ENCODE measurements at regions not wholly inside any gene's neighbourhood (a gene's known extent, or its start where the extent isn't known, plus 50 kb on each side); places are given as distances from the start of the nearest gene placed in this dataset.

DNA sequence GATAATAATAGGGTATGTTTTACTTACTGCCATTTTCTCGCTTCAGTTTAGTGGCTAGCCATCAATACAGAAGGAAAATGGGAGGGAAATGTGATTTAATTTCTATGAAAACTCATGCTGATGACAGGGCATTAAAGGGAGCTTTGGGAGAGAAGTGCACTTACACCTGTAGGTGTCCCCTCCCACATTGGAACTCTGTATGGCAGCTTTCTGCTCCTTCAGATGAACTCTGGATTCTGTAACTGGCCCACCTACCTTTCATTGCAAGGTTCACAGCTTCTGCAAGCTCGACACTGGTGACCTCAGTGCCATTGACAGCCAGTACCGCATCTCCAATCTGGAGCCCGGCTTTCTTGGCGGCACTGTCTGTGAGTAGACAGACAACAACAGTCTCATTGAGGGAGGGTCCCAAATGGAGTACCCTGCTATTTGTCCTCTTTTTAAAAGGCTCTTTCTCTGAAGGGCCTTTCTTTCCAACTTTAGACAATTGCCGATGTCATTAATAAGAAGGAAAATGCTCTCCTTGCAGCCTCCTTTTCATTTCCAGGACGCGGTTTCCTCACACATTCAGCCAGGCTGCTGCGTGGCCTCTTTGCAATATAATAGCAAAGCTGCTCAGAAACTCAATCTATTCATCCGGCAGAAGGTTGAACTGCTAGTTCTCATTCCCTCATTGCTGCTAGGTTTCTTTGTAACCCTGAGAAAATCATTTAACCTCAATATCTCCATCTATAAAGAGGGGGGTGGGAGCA is 63.6 kb downstream of the NUDT12 start:
- no peak for DNase-seq

DNA sequence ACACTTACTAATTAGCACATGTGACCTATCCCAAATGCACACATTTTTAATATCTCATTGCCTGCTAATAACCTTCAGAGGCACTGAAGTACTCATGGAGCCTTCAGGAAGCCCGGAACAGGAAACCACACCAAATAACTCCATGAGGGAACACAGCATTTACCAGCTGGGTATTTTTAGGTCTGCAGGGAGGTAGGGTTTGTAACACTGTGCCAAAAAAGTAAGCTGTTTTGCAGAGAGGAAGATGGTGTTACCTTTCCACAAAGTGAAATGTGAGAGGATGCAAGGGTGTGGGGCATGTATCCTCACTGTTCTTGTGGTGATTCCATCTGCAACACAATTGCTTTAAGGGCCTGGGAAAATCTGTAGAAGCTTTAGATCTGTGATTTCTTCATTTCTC is 64.4 kb downstream of the NUDT12 start:
- DNase-seq, result no peak

DNA sequence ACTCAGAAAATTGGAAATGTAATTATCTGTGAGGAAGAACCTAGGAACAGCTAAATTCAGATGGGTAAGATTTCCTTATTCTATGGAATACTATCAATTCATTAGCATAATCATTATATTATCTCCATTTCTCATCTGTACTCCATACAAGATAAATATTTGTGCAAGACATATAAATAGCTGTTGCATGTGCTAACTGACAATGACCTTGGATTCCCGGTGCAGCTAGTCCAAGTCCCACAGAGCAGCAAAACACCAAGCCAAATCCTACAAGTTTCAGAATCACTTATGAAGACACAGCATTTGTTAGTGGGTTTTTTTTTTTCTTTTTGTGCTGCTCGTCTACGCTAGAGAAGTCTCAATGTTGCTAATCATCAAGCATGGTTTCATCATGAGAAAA is 64.8 kb downstream of the NUDT12 start:
- no peak for DNase-seq

DNA sequence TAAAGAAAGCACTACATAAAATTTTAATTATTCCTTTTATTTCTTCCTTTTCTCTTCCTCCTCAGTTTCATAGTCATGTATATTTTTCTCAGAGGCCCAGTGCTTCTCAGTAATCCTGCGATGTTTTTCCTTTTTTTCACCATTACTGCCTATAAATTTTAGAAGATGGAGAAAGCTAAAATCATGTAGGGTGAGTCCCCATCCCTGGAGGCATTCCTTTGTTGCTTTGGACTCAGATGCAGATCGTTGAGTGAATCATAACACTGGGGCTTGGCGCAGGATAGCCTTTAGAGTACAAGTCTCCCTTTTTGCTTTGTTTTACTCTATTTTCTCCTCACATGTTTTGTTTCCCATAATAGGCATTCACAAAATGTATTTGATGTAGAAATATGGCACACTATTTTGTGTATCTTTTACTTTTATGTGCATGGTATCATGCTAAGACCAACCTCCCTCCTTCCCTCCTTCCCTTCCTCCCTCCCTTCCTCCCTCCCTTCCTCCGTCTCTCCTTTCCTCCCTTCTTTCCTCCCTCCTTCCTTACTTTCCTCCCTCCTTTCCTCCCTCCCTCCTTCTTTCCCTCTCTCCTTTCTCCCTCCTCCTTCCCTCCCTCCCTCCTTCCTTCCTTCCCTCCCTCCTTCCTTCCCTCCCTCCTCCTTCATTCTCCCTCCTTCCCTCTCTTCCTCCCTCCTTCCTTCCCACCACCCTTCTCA is 72.4 kb downstream of the NUDT12 start:
- no peak for DNase-seq

DNA sequence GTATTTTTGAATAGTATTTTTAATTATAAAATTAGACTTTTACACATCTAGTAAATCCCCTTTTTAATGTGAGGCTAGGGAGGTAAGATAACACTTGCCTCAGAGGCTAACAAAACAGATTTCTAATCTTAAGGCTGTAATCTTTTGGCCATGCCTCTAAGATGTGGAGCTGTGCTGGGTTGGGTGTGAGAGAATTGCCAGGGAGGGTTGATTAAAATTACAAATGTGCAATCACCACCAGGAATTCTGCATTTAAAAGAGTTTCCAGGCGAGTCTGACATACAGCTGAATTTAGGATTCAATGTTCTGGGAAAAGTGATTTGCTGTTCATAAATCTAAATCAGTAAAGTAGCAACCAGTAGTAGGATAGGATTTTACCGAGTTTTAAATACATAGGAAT is 73.3 kb downstream of the NUDT12 start:
- no peak for DNase-seq

DNA sequence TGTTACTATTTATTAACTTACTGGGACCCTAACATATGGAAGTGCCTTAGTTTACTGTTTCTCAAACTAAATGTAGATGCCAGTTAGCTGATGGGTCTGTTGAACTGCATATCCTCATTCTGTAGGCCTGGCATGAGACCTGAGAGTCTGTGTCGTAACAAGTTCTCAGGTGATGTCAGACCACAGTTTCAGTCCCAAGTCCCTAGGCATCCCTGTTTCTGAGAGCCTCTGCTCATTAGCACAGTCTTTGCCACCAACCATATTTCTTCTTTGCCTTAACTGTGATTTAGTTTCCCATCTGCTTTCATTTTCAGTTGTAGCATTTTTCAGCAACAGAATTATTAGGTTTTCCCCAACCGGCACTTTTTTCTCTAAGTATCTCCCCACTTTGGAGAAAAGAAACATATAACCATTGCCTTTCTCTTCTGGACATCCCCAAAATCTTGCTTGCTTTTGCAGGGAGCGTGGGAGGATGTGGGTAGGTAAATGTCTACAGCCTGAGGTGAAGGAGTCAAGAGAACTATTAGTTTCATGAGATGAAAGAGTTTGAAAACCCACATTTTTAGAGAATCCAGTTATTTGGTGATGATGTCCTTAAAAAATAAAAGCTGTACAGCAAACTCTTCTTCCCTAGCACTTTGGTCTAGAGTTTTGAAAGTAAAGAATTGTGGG is 74.6 kb downstream of the NUDT12 start:
- no peak for DNase-seq

DNA sequence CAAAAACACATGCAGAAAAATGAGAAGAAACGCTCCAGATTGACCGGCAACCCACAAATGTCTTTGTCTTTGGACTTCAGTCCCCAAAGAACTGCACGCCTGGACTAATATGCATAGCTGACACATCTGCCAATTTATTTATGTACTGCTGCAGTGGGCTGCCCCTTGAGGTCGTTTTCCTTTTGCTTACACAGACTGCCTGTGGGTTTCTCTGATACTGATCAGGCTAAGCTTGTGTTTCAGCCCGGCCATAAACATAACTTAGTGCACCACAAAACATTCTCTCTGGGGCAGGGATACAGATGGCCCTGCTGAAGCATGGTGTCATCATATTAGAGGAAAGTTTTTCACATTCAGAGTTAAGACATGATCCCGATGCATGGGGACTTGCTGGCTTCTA is 75.4 kb downstream of the NUDT12 start:
- peak; percentile 31 for DNase-seq

DNA sequence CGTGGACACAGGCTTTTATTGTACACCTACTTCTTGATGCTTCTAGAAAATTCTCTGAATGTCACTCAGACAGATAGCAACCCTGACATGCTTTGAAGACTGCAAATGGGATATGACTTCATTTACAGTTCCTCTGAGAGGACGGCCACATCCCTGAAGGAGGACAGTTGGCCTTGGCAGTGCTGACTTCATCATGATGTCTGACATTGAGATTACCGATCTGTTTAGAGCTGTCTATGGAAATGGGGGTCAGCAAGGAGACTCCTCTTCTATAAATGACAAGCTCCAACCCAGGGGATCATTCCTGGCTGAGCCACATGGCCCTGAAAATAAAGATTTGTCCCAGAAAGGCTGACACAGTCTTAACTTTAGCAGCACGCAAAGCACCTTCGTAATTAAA is 75.8 kb downstream of the NUDT12 start:
- DNase-seq, result no peak

DNA sequence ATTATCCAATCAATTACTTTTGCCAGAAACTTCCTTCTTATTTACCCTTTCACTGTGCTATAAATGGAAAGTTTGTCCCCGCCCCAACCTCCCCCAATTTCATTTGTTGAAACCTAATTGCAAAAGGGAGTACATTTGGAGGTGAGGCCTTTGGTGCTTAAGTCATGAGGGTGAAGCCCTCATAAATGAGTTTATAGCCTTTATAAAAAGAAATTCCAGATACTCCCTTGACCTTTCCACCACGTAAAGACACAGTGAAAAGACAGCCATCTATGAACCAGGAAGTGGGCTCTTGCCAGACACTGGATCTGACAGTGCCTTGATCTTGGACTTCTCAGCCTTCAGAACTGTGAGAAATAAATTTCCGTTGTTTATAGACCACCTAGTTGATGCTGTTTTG is 82.3 kb downstream of the NUDT12 start:
- DNase-seq, result no peak

DNA sequence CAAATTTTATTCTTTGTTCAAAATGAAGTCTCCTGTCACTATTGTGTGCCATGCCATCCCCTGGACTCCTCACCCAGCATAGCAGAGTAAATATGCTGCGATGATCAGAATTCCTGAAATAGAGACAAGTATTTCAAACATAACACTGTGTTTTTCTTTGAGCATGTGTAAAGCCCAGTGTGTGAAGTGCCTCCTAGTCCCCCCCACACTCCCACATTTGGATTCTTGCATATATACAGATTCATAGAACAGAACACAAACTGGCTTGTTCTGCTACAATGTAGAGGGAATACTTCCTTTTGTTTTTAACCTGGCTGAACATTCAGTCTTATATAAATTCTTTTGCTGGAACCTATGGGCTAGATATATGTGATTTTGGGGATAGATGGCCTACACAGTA is 84.9 kb downstream of the NUDT12 start:
- DNase-seq, result no peak

DNA sequence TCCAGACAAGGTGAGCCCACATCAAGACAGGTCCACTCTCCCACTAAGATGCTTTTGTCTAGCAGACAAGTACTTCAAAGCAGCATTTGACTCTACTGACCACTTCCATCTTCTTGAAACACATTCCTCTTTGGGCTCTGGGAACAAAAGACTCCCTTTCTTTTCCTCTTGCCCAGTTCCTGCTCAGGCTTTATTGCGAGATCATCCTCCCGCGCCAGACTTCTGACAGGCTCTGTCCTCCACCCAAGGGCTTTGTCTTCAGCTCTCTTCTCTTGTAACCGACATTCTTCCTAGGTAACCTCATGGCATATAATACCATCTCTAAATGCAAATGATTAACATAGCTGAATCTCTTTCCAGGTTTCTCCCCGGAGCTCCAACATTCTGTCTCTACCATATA is 85.8 kb downstream of the NUDT12 start:
- DNase-seq, result no peak

DNA sequence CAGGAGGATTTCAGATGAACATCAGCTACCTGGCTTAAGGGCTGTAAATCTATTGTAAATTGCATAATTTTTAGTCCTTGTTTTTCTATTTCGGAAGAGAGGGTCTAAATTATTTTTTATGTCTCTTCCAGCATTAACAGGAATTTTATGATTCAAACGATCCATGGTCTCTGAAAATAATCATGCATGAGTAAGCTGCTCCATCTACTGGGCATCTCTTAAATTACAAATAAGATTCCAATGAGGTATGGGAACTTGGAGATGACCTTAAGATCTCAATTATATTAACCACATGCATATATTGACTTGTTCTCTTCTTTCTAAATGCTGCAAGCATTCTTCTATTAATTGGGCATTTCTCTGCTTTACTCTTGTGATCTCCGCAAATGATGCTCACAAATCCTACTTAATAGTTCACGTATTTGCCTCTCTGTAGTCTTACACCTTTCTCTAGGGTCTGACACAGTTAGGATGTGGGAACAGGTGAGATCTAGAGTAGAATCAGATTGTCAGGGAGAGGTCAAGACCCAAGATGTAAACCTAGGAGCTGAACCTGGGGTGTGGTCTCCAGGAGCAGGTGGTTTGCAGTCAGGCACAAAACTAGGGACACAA is 86.9 kb downstream of the NUDT12 start:
- peak; percentile 55 for DNase-seq

DNA sequence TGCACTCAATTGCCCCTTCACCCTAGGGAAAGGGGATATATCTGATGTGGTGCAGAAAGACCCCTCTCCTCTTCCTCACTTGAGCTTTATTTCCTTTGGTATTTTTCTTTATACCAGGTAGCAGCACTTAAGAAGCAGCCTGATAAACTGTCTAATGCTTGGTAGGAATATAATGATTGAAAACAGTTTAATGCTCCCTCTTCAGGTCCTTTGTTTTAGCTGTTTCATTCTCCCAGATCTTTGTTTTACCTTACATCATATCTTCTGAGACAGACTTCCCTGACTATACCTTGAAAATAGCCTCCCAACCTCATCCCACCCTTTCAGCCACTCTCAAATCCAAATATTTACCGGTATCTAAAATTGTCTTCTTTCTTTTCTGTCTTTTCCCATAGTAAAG is 87.9 kb downstream of the NUDT12 start:
- no peak for DNase-seq

DNA sequence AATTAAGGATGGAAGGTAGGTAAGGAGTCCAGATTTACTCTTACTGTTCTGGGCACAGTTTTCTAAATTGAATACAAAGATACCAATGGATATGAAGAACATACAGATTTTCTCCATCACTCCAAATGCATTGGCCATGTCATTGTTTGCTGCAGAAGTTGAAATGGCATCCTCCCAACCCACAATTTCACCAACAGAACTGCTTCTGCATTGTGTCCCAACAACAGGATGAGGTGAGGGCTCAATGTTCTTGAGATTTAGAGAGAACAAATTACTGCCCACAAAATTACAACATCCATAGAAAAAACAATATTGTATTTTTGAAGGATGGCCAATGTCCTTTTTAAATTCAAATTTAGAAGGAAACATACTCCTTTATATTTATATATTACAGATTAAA is 88.9 kb downstream of the NUDT12 start:
- DNase-seq, result no peak

DNA sequence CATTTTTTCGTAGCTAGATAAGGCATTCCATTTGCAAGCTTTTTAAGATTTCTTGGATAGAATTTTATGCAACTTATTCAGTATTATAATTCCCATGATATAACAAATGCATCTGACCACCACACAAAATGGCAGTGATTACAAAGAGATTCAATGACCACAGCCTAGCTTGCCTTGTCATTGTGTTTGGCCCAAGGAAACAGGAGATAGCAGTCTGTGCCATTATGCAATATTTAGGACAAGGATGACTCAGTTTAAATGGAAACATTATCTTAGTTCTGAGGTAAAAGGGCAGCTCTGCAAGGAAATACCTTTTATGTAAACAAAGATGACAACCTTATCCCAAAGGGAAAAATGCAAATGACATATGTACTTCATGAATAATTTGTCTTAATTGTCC is 89.8 kb downstream of the NUDT12 start:
- DNase-seq, result peak; percentile 42

DNA sequence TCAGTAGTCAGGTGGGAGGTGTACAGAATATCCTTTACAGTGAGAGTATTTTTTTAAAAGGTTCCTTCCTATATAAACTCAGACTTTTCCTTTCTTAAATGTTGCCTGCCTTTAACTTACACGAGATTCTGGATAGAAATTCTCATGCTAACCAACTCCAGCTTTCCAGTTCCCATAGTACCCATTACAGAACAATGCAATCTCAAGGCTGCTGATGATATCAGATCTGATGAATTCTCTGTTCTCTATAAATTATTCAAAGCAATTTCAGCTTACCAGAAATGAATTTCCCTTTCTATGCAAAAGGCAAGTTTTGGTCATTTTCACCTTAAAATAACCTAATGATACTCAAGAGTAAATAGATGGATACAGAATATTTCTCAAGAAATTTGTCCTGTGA is 90.3 kb downstream of the NUDT12 start:
- no peak for DNase-seq

DNA sequence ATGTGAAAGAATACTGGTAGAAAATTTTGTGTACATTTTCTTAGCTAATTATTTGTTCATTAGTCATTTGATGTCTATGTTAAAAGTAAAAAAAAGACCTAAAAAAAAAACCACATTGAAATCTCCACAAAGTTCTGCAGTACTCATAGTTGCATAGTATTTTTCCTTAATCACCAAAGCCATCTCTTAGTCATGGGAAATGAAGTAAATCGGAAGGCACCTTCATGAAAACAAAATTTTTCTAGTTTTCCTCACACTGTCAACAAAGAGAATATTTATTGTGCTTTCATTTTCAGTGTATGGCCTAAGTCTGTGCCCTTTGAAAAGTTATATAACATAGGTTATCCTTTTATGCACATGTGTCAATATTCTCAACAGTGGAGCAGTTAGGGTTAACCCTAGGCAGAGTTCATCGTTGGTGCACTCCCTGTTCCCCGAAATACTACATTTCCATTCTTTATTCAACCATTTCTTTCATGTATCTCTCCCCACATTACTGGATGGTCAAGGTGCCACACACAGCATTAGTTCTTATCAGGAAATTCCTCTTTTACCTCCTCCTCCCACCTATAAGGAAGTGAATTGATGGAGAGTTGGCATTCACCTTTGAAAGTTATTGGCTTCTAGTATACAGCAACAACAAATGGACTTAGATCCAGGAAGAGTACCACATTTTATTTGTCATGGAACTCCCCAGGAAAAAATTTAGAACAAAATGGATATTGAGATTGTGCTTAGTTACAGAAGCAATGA is 93.1 kb downstream of the NUDT12 start:
- peak; percentile 62 for DNase-seq

DNA sequence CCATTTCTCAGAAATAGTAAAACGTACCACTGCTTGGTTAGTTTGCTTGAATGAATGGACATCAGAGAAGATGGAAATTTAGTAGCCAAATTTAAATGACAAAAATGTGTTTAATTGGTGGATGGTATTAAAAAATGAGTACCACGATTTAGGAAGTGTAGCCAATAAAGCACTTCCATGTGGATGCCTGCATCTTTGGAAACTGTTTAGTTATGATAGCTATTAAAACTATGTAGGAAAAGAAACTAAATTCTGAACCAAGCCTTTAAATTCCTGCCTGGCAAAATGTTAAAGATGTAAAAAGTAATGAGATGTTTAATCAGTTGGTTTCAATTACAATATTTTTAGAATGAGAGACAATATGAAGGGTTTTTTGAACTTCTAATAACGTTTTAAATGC is 94.8 kb downstream of the NUDT12 start:
- DNase-seq, result no peak

DNA sequence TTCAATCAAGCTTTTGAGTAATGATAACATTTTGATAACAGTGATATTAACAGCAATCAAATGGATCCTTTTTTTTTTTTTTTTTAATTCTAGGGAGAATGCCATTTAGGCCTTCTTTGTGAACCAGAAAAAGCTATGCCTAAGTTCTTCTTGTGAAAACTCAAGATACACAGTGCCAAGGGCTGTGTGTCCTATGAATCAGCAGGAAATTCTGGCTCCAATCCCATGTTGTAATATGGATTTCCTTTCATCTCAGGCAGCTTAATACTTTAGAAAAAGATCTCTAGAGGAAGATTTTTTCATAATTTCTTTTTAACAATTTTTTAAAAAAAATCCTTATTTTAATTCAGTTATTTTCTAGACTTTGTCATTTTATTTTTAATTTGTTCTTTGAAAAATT is 96.1 kb downstream of the NUDT12 start:
- DNase-seq, result peak; percentile 64

DNA sequence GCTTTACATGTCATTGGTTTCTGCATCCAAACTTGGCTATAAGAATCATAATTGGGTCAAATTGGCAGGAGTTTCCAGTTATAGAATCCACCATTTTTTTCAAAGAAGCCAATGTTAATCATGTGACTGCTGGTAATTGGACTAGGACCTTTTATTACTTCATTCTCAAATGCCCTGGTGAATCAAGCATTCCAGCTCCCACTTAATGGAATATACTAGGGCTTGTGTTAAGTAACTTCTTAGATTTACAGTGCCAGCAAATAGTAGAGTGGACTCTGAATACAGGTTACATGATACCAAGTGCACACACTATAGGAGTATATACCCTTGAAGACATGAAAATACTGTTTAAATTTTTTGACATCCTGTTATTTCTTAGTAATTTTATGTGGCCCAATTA is 96.7 kb downstream of the NUDT12 start:
- no peak for DNase-seq

DNA sequence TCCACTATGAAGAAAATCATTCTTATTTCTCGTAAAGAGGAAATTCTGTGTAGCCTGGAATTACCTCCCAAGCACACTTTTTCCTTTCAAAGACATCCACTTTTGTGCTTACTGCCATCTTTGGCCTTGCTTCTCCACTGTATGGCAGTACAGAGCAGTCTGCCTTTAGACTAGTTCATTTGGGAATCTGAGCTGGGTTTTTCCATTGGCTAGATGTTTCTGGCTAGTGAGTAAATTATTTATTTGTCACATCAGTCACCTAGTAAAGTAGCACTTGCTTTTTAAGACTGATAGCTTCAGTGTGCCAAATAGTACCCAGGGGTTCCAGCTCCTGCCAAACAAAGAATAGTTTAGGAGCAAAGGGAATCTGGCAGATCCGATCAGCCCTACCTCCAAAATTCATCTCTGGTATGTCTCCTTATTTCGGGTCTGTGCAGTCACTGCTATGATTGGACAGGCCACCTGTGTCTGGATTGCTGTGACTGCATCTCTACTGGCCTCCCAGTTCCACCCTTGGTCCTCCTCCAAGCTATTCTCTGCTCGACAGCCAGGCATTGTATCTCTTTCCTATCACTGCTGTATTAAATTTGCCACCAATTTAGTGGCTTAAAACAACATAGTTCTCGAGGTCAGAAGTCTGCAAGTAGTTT is 97.6 kb downstream of the NUDT12 start:
- DNase-seq, result no peak

DNA sequence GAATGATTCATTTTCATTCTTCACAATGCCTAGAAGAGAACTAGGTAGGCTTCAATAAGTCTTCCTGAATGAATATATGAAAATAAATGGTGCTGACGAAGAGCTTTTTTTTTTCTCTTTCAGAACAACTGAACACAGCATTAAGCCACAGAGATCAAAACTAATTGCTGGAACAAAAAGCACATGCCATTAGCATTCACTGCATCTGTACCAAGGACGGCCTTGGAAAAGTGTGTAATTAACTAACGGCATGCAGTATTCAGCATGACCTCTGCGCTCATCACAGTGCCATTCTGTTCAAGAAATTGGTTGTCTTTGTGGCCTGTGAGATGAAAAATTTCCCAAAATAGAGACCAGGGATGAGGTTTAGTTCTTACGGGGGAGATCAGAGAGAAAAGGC is 99.3 kb downstream of the NUDT12 start:
- no peak for DNase-seq

DNA sequence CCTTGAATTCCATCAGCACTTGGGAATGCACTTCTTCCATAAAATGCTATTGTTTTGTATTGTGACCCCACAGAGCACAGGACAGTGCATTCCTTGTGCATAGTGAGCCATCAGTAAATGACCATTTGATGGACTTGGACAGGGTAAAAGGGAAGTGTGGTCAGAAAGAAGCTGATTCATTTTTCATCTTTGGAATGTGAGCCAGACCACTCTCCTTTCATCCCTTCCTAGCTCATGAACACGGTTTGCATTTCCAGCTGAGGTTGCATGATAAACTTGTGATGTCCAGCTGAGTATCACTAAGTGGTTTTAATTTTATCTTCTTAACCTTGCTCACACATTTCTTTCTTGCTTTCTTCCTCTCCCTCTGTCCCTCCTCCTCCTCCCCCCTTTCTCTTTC is 101.3 kb downstream of the NUDT12 start:
- peak; percentile 75 for DNase-seq
